Suppressor macrophage treated with lipopolysaccharide for 1 hour (primary cell): ENCODE measurements at regions not wholly inside any gene's neighbourhood (a gene's known extent, or its start where the extent isn't known, plus 50 kb on each side); places are given as distances from the start of the nearest gene placed in this dataset.
A peak's percentile ranks its signal among the peaks of the same experiment; 100 is the strongest.
"Not testable (repeated sequence)": the region's sequence is repeated elsewhere in the genome, so short reads cannot be mapped to it uniquely, and the experiment has no call there.

Experiments used
- DNase-seq, 3 donors: peaks; one replicate each; pipeline ENCODE4 v3.0.0-alpha.2; 2020 to 2022

DNA sequence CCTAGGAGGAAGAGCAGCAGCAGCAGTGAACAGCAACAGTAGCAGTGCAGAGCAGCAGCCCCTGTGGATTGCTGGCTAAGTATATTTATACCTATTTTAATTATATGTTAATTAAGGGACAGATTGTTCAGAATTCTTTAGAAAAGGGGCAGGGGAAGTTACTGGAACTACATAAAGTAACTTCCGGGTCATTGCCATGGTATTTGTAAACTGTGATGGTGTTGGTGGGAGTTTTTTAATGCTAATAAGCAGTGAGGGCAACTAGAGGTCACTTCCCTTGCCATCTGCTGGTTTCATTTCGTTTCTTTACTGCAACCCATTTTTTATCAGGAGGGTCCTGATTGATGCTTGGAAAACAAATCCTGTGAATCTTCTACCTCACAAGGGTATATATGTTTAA is 229.8 kb upstream of the PODXL start:
- DNase-seq = no peak

GRCh38 chr7:131778601-131779000 is 222.2 kb upstream of the PODXL start:
- DNase-seq = no peak

- DNase-seq = no peak
Observed at GRCh38 chr7:131774419-131775220, 218.2 kb upstream of the PODXL start.

GRCh38 chr7:131773413-131773812 is 217.0 kb upstream of the PODXL start:
- DNase-seq = no peak

DNA sequence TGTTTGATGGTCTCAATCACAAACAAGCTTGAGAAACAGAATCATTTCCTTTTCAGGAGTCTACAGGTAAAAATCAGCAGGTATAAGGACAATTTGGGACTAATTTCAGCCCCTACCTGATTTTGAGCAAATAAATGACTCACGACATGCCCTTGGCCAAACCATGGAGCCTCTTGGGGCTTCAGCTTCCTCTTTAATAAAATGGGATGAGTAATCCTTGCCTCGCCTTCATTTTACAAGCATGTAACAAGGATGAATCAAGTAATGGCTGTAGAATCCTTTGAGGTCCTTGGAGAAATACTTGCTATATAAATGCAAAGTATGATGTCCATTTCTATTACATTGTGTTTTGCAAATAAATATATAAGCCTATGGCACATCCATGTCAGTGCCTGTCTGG is 212.8 kb upstream of the PODXL start:
- DNase-seq = no peak

DNA sequence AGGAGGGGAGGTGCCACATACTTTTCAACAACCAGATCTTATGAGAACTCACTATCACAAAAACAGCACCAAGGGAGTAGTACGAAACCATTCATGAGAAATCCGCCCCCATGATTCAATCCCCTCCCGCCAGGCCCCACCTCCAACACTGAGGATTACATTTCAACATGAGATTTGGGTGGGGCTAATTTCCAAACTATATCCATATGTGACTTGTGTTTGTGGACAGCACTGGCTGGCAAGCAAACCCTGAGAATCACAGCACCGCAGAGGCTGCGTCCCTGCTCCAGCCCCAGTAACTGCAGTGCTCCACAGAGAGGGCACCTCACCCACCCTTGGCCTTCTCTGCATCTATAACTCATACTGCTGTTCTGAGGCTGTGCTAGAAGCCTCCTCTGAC is 211.2 kb upstream of the PODXL start:
- DNase-seq = no peak

- no peak for DNase-seq
Observed at GRCh38 chr7:131765575-131765974, 209.1 kb upstream of the PODXL start.

DNA sequence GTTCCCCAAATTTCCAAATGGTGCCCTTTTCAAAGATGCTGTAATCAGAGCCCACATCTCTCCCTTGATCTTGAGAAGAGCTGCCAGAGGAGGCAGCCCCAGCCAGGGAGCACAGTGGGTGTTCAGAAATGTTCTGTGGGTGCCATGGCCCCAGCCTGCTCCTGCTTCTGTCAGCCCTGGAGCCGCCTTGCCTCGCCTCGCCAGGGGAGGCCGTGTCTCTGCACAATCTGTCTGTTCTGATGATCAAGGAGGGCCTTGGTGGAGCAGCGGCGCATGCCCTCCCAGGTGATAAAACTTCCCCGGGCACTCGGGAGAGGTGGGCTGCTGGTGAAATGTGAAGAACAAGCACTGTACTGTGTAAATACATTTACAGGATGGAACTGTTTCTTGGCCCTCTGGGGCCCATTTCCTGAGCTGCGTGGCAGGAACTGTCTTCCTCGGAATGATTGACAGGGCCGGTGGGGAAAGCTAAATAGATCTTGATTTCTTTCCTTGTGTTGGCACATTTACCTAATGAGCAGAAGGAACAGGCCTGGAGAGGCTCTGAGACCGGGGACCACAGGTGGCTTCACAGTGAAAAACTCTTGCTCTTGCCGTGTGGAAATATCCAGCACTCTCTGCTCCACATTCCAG is 207.8 kb upstream of the PODXL start:
- no peak for DNase-seq

- no peak for DNase-seq
Observed at GRCh38 chr7:131762753-131763152, 206.3 kb upstream of the PODXL start.

DNA sequence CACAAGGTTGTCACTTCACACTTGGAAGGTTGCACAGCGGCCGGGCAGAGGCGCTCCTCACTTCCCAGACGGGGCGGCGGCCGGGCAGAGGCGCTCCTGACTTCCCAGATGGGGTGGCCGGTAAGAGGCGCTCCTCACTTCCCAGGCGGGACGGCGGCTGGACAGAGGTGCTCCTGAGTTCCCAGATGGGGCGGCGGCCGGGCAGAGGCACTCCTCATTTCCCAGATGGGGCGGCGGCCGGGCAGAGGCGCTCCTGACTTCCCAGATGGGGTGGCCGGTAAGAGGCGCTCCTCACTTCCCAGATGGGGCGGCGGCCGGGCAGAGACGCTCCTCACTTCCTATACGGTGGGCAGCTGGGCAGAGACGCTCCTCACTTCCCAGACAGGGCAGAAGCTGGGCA is 199.4 kb upstream of the PODXL start:
- DNase-seq = not testable (repeated sequence)

- DNase-seq = no peak
Observed at GRCh38 chr7:131753620-131754222, 197.3 kb upstream of the PODXL start.

DNA sequence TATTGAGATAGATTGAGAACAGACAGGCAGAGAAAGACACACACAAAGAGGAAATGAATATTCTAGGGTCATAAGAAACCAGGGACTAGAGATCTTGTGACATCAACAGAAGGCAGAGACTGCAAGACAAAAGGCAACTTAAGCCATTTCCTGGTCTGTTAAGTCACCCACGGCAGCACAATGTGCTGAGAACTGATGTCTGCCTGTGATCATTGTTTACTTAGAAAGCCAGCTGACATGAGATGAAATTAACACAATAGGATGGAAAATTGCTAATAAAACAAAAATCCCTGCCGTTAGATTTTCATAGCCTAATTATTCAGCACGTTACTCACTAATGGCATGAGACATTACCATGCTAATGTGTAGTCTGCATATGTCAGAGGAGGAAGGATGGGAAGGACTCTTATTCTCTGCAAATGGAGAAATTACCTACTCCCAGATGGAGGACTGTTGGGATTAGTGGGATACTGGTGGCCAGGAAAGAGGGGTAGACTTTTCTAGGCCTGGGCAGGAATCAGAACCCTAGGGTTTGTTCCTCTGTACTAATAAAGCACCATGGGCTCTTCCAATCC is 191.3 kb upstream of the PODXL start:
- DNase-seq = no peak

GRCh38 chr7:131745390-131746248 is 189.2 kb upstream of the PODXL start:
- peak in 1 of 3 donors; percentile 8 for DNase-seq

- no peak for DNase-seq
Observed at GRCh38 chr7:131741446-131741845, 185.0 kb upstream of the PODXL start.

DNA sequence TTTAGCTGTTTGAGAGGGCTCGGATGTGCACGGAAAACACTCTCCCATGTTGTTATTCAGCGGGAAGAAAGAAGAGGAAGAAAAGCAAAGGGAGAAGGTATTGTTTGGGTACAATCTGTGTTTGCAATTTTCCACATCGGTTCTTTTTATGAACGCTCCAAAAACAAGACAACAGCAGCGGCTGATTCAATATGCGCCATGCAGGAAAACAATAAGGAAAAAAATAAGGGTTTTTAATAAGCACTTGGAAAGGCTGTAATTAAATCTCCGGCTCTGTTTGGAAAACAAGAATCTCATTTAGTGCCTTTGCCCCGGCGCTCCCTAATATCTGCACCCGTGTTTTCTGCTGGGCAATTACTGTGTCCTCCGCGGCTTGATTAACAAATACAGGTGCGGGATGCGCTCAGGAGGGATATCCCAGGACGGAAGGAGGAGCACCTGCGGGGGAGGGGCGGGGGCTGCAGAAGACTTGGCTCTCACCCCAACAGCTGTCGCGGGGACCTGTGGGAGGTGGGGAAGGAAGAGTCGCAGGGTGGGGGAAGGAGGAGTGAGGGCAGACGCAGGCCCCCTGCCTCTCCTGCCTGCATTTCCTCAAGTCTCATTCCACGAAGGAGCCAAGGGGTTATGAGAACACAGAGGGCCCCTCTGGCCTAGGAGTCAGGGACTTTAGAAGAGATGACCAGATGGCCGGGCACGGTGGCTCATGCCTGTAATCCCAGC is 181.5 kb upstream of the PODXL start:
- DNase-seq = no peak

DNA sequence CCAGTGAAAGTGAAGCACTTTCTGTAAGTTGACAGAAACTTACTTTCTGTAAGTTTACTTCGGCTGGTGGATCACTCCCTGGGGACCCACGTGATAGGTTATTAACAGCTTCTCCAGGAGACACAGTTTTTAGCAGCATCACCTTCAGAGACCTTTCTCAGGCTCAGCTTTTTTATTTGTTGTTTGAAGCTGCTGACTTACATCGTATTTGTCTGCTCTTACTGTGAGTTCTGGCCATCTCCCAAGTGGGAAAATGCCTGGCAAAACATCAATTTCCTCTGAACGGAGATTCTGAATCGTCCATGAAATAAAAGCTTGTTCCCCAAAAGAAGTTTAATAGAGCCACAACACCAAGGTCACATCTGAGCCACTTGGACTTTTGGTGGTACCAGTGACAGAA is 178.7 kb upstream of the PODXL start:
- DNase-seq = no peak

DNA sequence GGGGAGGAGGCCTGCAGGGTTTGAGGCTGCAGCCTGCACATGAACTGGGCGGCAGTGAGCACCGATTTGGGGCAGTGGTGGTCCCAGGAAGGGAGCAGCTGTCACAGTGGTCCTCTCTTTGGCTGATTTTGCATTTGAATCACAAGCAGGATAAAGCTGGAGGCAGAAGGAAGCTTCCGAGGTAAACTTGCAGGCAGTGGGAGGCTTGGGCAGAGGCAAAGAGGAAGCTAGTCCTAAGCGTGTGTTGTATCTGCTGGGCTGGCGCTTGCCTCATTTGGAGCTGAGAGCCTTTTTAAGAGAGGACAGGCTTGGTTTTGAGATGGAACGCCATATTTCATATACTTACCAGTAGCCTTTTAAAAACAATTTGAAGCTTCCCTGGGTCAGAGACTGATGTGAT is 177.2 kb upstream of the PODXL start:
- DNase-seq = no peak

- no peak for DNase-seq
Observed at GRCh38 chr7:131727189-131727588, 170.8 kb upstream of the PODXL start.

DNA sequence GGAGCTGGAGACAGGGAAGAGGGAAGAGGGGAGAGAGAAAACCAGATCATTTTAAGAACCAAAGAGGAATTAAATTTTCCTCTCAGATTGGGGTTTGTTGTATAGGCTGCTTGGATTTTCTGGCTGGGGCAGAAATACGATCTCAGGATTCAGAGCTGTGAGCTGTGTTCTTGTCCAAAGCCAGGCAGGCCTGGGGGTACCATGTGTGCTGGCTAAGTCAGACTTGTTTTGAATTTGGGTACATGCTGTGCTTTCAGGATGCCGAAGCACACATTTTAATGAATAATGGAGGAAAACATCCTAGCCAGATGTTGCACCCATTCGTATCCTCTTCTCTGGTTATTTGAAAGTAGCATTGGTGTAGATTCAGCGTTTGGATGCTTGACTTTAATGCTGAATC is 170.3 kb upstream of the PODXL start:
- no peak for DNase-seq

- no peak for DNase-seq
Observed at GRCh38 chr7:131726031-131726430, 169.6 kb upstream of the PODXL start.

DNA sequence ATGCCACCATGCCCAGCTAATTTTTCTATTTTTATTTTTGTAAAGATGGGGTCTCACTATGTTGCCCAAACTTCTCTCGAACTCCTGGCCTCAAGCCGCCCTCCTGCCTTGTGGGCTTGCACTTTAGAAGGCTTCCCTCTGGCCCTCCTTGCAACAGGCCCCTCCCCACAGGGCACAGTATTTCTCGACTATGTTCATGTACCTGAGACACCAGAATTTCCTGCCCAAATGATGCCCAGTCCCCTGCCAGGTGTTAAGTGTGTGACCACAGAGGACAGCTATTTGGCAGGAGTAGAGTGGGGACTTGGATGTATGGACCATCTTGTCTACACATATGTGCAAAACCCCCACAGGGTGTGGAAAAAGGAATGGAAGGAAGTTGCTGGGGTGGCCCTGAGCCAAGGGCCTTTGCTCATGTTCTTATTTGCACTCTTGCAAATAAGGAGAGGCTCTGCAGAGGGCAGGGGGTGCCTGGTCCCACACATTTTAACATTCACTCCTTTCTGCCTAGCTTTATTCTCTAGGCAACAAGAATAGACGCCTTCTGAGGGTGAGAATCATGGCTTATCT is 168.4 kb upstream of the PODXL start:
- no peak for DNase-seq

DNA sequence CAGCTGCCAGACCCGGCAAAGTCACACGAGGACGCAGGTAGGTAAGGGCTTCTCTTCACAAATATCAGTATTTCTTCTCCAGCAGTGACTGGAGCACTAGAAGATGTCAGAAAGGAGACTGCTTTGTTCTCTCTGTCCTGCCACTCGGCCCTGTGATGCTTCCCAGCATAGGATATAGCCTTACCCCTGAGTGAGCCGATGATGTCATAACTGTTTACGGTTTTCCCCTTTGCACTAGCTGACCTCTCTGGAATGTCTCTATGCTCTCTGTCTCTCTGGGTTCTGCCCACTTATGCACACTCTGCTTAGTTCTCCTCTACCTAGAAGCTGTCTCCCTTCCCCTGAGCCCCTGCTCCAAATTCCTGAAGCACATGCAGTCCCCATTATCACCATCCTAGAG is 167.5 kb upstream of the PODXL start:
- DNase-seq = peak; percentile 1 to 20 (median 4)
